HCT116 (cell line): ENCODE measurements at regions not wholly inside any gene's neighbourhood (a gene's known extent, or its start where the extent isn't known, plus 50 kb on each side); places are given as distances from the start of the nearest gene placed in this dataset.

Source experiments
- RAD21 ChIP-seq: IDR thresholded peaks from 2 replicates; pipeline ENCODE4 v1.6.1; 2012; ENCODE audit warnings: low read depth, mild to moderate bottlenecking
- SIN3A ChIP-seq: IDR thresholded peaks from 2 replicates; pipeline ENCODE4 v1.6.1; 2012; ENCODE audit warnings: low read depth
- SRF ChIP-seq: IDR thresholded peaks from 2 replicates; pipeline ENCODE4 v1.6.1; 2012; ENCODE audit warnings: low read depth
- TCF7L2 ChIP-seq: IDR thresholded peaks from 2 replicates; pipeline ENCODE4 v1.7.0; 2011; ENCODE audit warnings: borderline replicate concordance, inconsistent platforms; ENCODE audit not compliant: insufficient read depth, insufficient read length; ENCODE audit errors: extremely low read depth
- TF ChIP-seq, protein P1 (sequence below), 3 experiments: fragments of 200-600 bp in 1 of 3; sonication (generic) in 1 of 3; IDR thresholded peaks in 2 of 3; conservative IDR thresholded peaks in 1 of 3; 2 replicates each; pipeline ENCODE4 v1.5.1; 2012 to 2017; ENCODE audit warnings: low read depth in 2 of 3, low read length in 2 of 3, antibody characterized with exemption in 1 of 3, borderline replicate concordance in 1 of 3, control low read depth in 1 of 3, mild to moderate bottlenecking in 1 of 3, mixed read lengths in 1 of 3, mixed run types in 1 of 3, moderate library complexity in 1 of 3; ENCODE audit not compliant: insufficient read depth in 1 of 3
- TF ChIP-seq, protein P2 (sequence below): IDR thresholded peaks from 2 replicates; pipeline ENCODE4 v1.6.1; 2011; ENCODE audit warnings: mild to moderate bottlenecking, low read length, moderate library complexity; ENCODE audit not compliant: insufficient replicate concordance; ENCODE audit errors: extremely low read depth

DNA sequence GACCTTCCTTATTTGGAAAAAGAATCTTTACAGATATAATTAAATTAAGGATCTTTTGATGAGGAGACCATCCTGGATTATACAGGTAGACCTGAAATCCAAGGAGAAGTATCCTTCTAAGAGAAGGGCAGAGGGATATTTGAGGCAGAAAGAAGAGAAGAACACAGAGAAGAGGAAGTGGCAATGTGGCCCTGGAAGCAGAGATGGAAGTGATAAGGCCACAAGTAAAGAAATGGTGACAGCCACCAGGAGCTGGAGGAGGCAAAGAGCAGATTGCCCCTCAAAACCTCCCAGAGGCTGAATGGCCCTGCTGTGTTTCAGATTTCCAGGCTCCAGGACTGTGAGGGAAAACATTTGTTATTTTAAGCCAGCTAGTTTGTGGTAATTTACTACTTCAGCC is 93.0 kb upstream of the ANKRD55 start:
- TF ChIP-seq SRF (no peak), TCF7L2 (no peak), RAD21 (no peak), SIN3A (no peak)
- TF ChIP-seq, protein P1, sequence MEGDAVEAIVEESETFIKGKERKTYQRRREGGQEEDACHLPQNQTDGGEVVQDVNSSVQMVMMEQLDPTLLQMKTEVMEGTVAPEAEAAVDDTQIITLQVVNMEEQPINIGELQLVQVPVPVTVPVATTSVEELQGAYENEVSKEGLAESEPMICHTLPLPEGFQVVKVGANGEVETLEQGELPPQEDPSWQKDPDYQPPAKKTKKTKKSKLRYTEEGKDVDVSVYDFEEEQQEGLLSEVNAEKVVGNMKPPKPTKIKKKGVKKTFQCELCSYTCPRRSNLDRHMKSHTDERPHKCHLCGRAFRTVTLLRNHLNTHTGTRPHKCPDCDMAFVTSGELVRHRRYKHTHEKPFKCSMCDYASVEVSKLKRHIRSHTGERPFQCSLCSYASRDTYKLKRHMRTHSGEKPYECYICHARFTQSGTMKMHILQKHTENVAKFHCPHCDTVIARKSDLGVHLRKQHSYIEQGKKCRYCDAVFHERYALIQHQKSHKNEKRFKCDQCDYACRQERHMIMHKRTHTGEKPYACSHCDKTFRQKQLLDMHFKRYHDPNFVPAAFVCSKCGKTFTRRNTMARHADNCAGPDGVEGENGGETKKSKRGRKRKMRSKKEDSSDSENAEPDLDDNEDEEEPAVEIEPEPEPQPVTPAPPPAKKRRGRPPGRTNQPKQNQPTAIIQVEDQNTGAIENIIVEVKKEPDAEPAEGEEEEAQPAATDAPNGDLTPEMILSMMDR (IDR thresholded peaks at IDR 0.05 in 2 of 3, conservative IDR thresholded peaks at IDR 0.05 in 1 of 3; ENCODE audit: borderline replicate concordance in 1 of 3, insufficient read depth in 1 of 3, low read depth in 2 of 3, low read length in 2 of 3): no peak
- TF ChIP-seq, protein P2, sequence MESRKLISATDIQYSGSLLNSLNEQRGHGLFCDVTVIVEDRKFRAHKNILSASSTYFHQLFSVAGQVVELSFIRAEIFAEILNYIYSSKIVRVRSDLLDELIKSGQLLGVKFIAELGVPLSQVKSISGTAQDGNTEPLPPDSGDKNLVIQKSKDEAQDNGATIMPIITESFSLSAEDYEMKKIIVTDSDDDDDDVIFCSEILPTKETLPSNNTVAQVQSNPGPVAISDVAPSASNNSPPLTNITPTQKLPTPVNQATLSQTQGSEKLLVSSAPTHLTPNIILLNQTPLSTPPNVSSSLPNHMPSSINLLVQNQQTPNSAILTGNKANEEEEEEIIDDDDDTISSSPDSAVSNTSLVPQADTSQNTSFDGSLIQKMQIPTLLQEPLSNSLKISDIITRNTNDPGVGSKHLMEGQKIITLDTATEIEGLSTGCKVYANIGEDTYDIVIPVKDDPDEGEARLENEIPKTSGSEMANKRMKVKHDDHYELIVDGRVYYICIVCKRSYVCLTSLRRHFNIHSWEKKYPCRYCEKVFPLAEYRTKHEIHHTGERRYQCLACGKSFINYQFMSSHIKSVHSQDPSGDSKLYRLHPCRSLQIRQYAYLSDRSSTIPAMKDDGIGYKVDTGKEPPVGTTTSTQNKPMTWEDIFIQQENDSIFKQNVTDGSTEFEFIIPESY: no peak
